Spinal cord (tissue), 9 donors: ENCODE measurements at regions not wholly inside any gene's neighbourhood (a gene's known extent, or its start where the extent isn't known, plus 50 kb on each side); places are given as distances from the start of the nearest gene placed in this dataset.
A peak's percentile ranks its signal among the peaks of the same experiment; 100 is the strongest.
"Not testable (repeated sequence)": the region's sequence is repeated elsewhere in the genome, so short reads cannot be mapped to it uniquely, and the experiment has no call there.

Experiments used
- DNase-seq, 6 donors: peaks; one replicate each; pipeline versions ENCODE4 v3.0.0 to v3.0.0-alpha.2; 2013 to 2015; ENCODE audit warnings: low spot score in 6 of 6, low read depth in 4 of 6
- H3K27ac ChIP-seq: one replicate; pipeline ENCODE4 v1.5.1; 2013; ENCODE audit warnings: low read depth, low read length, control low read depth
- H3K27me3 ChIP-seq: one replicate; pipeline ENCODE4 v1.6.1; 2013; ENCODE audit warnings: low read length; ENCODE audit not compliant: control insufficient read depth, insufficient read depth
- H3K36me3 ChIP-seq: one replicate; pipeline ENCODE4 v1.6.1; 2013; ENCODE audit warnings: low read length; ENCODE audit not compliant: control insufficient read depth, insufficient read depth
- H3K4me1 ChIP-seq: one replicate; pipeline ENCODE4 v1.6.1; 2013; ENCODE audit warnings: low read length; ENCODE audit not compliant: control insufficient read depth, insufficient read depth
- H3K4me3 ChIP-seq: one replicate; pipeline ENCODE4 v1.5.1; 2013; ENCODE audit warnings: low read depth, low read length, control low read depth
- H3K9me3 ChIP-seq: one replicate; pipeline ENCODE4 v1.6.1; 2013; ENCODE audit warnings: low read length; ENCODE audit not compliant: control insufficient read depth, insufficient read depth
- WGBS: methylation state at CpG from one replicate; pipeline ENCODE4 v1.1.5; 2013; ENCODE audit warnings: missing lambda C conversion rate; ENCODE audit not compliant: insufficient coverage; 5-methylcytosine and 5-hydroxymethylcytosine counted together
- donor health status: healthy.

DNA sequence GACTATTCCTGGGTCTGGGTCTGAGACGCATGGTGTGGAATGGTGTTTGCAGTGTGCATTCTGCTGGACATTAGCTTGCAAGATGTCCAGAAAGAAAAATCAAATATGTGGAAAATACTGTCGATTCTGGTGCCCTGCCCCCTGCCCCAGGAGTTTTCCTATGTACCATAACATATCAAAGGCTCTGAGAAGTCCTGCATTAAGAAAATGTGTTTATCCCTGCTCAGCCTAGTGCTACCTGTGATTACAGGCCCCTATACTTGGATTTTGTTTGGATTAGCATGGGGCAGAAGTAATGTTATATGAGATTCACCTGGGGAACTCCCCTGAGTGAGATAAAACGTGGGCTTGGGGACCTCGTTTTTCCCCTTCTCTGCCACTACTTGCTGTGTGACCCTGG, 325.0 kb downstream of the CBLN1 start:
- DNase-seq, result no peak
- H3K27ac ChIP-seq, result no peak overlapping the region
- no peaks in the 10 kb centered on the region for H3K36me3 ChIP-seq
- H3K9me3 ChIP-seq, result no peaks in the 10 kb centered on the region
- no peaks in the 10 kb centered on the region for H3K4me1 ChIP-seq
- WGBS, result 87% methylated on average over 4 of the region's 4 CpGs
- no peak overlapping the region for H3K4me3 ChIP-seq
- H3K27me3 ChIP-seq, result no peaks in the 10 kb centered on the region

- H3K27me3 ChIP-seq, result no peaks in the 10 kb centered on the region
- no CpG with 5 or more reads among the region's 3 CpGs for WGBS
- peak in 2 of 6 donors; percentile 4 to 73 for DNase-seq
- no peak overlapping the region for H3K4me3 ChIP-seq
- H3K27ac ChIP-seq, result no peak overlapping the region
- H3K4me1 ChIP-seq, result no peaks in the 10 kb centered on the region
- no peaks in the 10 kb centered on the region for H3K9me3 ChIP-seq
- no peaks in the 10 kb centered on the region for H3K36me3 ChIP-seq
Measured at GRCh38 chr16:48955837-48956236, 325.8 kb downstream of the CBLN1 start.

- WGBS, result 93% methylated on average over 8 of the region's 41 CpGs
- not testable (repeated sequence) for H3K36me3 ChIP-seq
Measured at GRCh38 chr16:48951621-48952125, 330.0 kb downstream of the CBLN1 start.

DNA sequence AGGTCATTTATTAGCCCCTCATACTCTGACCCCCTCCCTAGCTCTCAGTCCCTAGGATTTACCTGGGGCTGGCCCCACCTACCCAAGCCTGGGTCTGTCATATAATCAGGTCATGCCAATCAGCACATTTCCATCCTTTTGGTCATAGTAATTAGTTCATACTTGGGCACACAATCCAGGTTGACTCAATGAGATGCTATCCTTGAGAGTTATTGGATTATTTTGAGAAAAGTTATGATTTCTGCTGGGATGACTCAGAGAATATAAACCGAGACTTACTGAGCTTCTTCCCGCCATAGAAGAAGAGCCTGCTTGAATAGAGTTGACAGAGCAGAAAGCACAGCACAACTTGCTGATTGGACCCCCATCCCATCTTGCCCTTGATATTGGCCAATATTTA, 331.5 kb downstream of the CBLN1 start:
- Histone ChIP-seq H3K4me1 (no peaks in the 10 kb centered on the region), H3K9me3 (no peaks in the 10 kb centered on the region), H3K36me3 (no peaks in the 10 kb centered on the region), H3K27ac (no peak overlapping the region), H3K4me3 (no peak overlapping the region), H3K27me3 (no peaks in the 10 kb centered on the region)
- DNase-seq, result no peak
- 93% methylated on average over 2 of the region's 2 CpGs for WGBS

More at GRCh38 chr16:48951621-48952125, 330.0 kb downstream of the CBLN1 start:
- not testable (repeated sequence) for H3K27me3 ChIP-seq, DNase-seq, H3K4me1 ChIP-seq, H3K9me3 ChIP-seq, H3K4me3 ChIP-seq, H3K27ac ChIP-seq

GRCh38 chr16:48949636-48950035, 332.0 kb downstream of the CBLN1 start:
- Histone ChIP-seq H3K4me1 (no peaks in the 10 kb centered on the region), H3K4me3 (no peak overlapping the region), H3K27me3 (no peaks in the 10 kb centered on the region), H3K36me3 (no peaks in the 10 kb centered on the region), H3K9me3 (no peaks in the 10 kb centered on the region), H3K27ac (no peak overlapping the region)
- DNase-seq, result no peak
- WGBS, result 83% methylated on average over 2 of the region's 2 CpGs

- DNase-seq, result no peak
- H3K4me3 ChIP-seq, result no peak overlapping the region
- H3K27me3 ChIP-seq, result no peaks in the 10 kb centered on the region
- WGBS, result no CpG with 5 or more reads among the region's 3 CpGs
- no peak overlapping the region for H3K27ac ChIP-seq
- no peaks in the 10 kb centered on the region for H3K4me1 ChIP-seq
- H3K9me3 ChIP-seq, result no peaks in the 10 kb centered on the region
- no peaks in the 10 kb centered on the region for H3K36me3 ChIP-seq
Measured at GRCh38 chr16:48948911-48949310, 332.7 kb downstream of the CBLN1 start.

DNA sequence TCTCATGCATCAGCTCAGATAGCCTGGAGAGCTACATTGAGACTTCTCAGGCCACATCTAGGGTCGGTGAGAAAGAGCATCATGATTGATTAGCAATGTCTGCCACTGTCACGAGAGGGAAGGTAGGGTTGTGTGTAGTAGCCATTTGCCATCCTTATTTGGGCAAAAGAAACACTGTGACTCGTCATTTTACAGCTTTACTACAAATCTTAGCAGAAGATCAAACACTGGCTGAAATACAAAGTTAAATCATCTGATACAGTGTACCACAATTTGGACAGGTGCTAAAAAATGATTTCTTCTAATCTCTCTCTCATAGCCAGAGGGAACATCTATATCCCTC, 334.3 kb downstream of the CBLN1 start:
- no peak for DNase-seq
- H3K4me3 ChIP-seq, result no peak overlapping the region
- no peaks in the 10 kb centered on the region for H3K36me3 ChIP-seq
- WGBS, result 58% methylated on average over 2 of the region's 3 CpGs
- H3K27ac ChIP-seq, result no peak overlapping the region
- H3K9me3 ChIP-seq, result no peaks in the 10 kb centered on the region
- no peaks in the 10 kb centered on the region for H3K27me3 ChIP-seq
- no peaks in the 10 kb centered on the region for H3K4me1 ChIP-seq

GRCh38 chr16:48946686-48947370, 334.8 kb downstream of the CBLN1 start:
- peak in 1 of 6 donors; percentile 31 for DNase-seq
- Histone ChIP-seq H3K4me1 (no peaks in the 10 kb centered on the region), H3K27me3 (no peaks in the 10 kb centered on the region), H3K4me3 (no peak overlapping the region), H3K9me3 (no peaks in the 10 kb centered on the region), H3K27ac (no peak overlapping the region), H3K36me3 (no peaks in the 10 kb centered on the region)
- 39% methylated on average over 3 of the region's 6 CpGs for WGBS

- Histone ChIP-seq H3K27ac (no peak overlapping the region), H3K36me3 (no peaks in the 10 kb centered on the region), H3K4me3 (no peak overlapping the region), H3K27me3 (no peaks in the 10 kb centered on the region), H3K9me3 (no peaks in the 10 kb centered on the region), H3K4me1 (no peaks in the 10 kb centered on the region)
- DNase-seq, result no peak
- 100% methylated on average over 2 of the region's 3 CpGs for WGBS
Measured at GRCh38 chr16:48942996-48943395, 333.0 kb upstream of the N4BP1 start.

- Histone ChIP-seq H3K27me3 (no peaks in the 10 kb centered on the region), H3K36me3 (no peaks in the 10 kb centered on the region), H3K27ac (no peak overlapping the region), H3K4me3 (no peak overlapping the region), H3K4me1 (no peaks in the 10 kb centered on the region), H3K9me3 (no peaks in the 10 kb centered on the region)
- DNase-seq, result no peak
- 78% methylated on average over 5 of the region's 5 CpGs for WGBS
Measured at GRCh38 chr16:48936811-48937210, 326.8 kb upstream of the N4BP1 start.
